Upper lobe of left lung (tissue), 6 donors: ENCODE measurements at regions not wholly inside any gene's neighbourhood (a gene's known extent, or its start where the extent isn't known, plus 50 kb on each side); places are given as distances from the start of the nearest gene placed in this dataset.
A peak's percentile ranks its signal among the peaks of the same experiment; 100 is the strongest.

Source experiments
- ATAC-seq, 2 donors: fragments of 200-7000 bp; cut with Tn5 transposase; one replicate each; pipeline ENCODE4 v1.9.1; 2022; ENCODE audit warnings: mild to moderate bottlenecking in 2 of 2, moderate library complexity in 2 of 2; ENCODE audit not compliant: low FRiP score in 2 of 2
- DNase-seq, 2 donors: peaks; one replicate each; pipeline ENCODE4 v3.0.0-alpha.2; 2019 to 2020
- H3K27ac ChIP-seq, 4 donors: fragments of 200-600 bp; sonication (generic); one replicate each; pipeline ENCODE4 v1.5.1; 2016 to 2019
- H3K27me3 ChIP-seq, 4 donors: fragments of 200-600 bp; sonication (generic); one replicate each; pipeline ENCODE4 v1.5.1; 2017 to 2019
- H3K36me3 ChIP-seq, 4 donors: fragments of 200-600 bp; sonication (generic); one replicate each; pipeline ENCODE4 v1.5.1; 2016 to 2019
- H3K4me1 ChIP-seq, 4 donors: fragments of 200-600 bp; sonication (generic); one replicate each; pipeline ENCODE4 v1.5.1; 2018 to 2019
- H3K4me3 ChIP-seq, 4 donors: fragments of 200-600 bp; sonication (generic); one replicate each; pipeline ENCODE4 v1.5.1; 2017 to 2019; ENCODE audit warnings: mild to moderate bottlenecking in 2 of 4, moderate library complexity in 1 of 4
- H3K9me3 ChIP-seq, 4 donors: fragments of 200-600 bp; sonication (generic); one replicate each; pipeline ENCODE4 v1.5.1; 2018 to 2019
- EP300 ChIP-seq, 4 donors: sonication (generic); formaldehyde crosslinking; IDR thresholded peaks; one replicate each; pipeline ENCODE4 v1.5.1; 2017; ENCODE audit warnings: antibody characterized with exemption in 4 of 4, control low read depth in 2 of 4
- POLR2A ChIP-seq, 4 donors: fragments of 450-650 bp; IDR thresholded peaks; one replicate each; pipeline ENCODE4 v1.5.1; 2016 to 2017; ENCODE audit warnings: antibody characterized with exemption in 4 of 4, mild to moderate bottlenecking in 2 of 4
- POLR2AphosphoS5 ChIP-seq, 2 donors: sonication (generic); formaldehyde crosslinking; IDR thresholded peaks; one replicate each; pipeline ENCODE4 v1.5.1; 2017; ENCODE audit warnings: antibody characterized with exemption in 2 of 2
- WGBS, 2 donors: methylation state at CpG; one replicate each; pipeline ENCODE4 v1.1.5; 2017 to 2018; 5-methylcytosine and 5-hydroxymethylcytosine counted together
- TF ChIP-seq, protein P1 (sequence below), 6 experiments: fragments of 450-650 bp in 4 of 6; fragments of 200-600 bp in 2 of 6; sonication (generic) in 2 of 6; IDR thresholded peaks; one replicate each; pipeline ENCODE4 v1.5.1; 2016 to 2019; ENCODE audit warnings: antibody characterized with exemption in 6 of 6
- donor health status: DM: no; HTN: no; CAD: no; lungs with moderate emphysema.
- donor health status: DM: no; HTN: yes; CAD: no; lungs with severe emphysema.

DNA sequence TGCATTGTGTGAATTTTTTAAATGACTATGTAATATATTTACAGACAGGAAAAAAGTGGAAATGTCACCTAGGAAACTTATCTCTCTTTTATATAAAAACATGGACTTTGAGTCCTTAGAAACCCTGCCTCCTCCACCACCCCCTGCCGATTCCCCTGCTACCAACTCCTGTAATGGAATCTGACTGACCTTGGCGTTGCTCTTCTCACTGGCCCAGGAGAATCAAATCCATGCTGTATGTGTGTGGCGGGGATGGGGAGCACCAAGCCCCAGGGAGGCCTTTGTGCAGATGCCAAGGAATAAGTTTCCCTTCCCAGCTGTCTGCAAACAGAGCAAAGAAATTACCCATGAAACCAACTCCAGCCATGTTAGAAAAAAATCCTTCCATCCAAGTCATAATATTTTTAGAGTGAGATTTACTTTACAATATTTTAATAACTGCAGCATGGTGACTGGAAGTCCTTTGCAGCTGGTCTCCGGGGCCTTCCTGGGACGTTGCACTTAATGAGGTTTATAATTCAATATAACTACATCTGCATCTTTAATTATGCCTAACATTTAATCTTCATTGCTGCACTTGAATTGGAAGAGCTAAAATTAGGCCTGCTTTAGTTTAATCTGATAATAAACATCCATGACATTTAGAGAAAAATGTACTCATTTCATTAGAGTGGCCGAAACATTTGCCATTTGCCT is 111.4 kb upstream of the CACUL1 start:
- WGBS, 2 donors: 55 to 57% methylated on average over 6 of the region's 6 CpGs
- DNase-seq (no peak), ATAC-seq (no peak)
- Histone ChIP-seq H3K4me3 (no peak overlapping the region), H3K4me1 (peaks cover 9 to 12% (median 11%) of the 10 kb centered on the region in 4 donors), H3K27me3 (no peaks in the 10 kb centered on the region), H3K27ac (no peak overlapping the region), H3K36me3 (no peaks in the 10 kb centered on the region), H3K9me3 (no peaks in the 10 kb centered on the region)
- TF ChIP-seq POLR2A (IDR thresholded peaks at IDR 0.05) (no peak), EP300 (IDR thresholded peaks at IDR 0.05) (no peak), POLR2AphosphoS5 (IDR thresholded peaks at IDR 0.05) (no peak)
- TF ChIP-seq, protein P1, sequence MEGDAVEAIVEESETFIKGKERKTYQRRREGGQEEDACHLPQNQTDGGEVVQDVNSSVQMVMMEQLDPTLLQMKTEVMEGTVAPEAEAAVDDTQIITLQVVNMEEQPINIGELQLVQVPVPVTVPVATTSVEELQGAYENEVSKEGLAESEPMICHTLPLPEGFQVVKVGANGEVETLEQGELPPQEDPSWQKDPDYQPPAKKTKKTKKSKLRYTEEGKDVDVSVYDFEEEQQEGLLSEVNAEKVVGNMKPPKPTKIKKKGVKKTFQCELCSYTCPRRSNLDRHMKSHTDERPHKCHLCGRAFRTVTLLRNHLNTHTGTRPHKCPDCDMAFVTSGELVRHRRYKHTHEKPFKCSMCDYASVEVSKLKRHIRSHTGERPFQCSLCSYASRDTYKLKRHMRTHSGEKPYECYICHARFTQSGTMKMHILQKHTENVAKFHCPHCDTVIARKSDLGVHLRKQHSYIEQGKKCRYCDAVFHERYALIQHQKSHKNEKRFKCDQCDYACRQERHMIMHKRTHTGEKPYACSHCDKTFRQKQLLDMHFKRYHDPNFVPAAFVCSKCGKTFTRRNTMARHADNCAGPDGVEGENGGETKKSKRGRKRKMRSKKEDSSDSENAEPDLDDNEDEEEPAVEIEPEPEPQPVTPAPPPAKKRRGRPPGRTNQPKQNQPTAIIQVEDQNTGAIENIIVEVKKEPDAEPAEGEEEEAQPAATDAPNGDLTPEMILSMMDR (IDR thresholded peaks at IDR 0.05): no peak

DNA sequence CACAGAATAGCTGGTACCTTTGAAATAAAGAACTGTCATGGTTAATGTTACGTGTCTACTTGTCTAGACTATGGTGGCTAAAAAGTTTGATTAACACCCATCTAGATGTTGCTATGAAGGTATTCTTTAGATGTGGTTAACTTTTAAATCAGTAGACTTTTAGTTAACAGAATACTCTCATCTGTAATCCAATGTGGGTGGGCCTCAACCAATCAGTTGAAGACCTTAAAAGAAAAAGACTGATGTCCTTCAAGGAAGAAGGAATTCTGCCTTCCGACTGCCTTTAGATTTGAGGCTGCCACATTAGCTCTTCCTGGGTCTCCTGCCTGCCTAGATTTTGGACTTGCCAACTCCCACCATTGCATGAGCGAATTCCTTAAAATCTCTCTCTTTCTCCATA is 113.0 kb upstream of the CACUL1 start:
- peaks cover 12 to 16% (median 14%) of the 10 kb centered on the region in 4 donors for H3K4me1 ChIP-seq
- no peaks in the 10 kb centered on the region for H3K9me3 ChIP-seq
- WGBS, 2 donors: 87 to 95% methylated on average over 3 of the region's 3 CpGs
- H3K4me3 ChIP-seq: no peak overlapping the region
- H3K27ac ChIP-seq: no peak overlapping the region
- H3K36me3 ChIP-seq: no peaks in the 10 kb centered on the region
- ATAC-seq: no peak
- no peak for DNase-seq
- no peak for TF ChIP-seq EP300 (IDR thresholded peaks at IDR 0.05)
- H3K27me3 ChIP-seq: no peaks in the 10 kb centered on the region

DNA sequence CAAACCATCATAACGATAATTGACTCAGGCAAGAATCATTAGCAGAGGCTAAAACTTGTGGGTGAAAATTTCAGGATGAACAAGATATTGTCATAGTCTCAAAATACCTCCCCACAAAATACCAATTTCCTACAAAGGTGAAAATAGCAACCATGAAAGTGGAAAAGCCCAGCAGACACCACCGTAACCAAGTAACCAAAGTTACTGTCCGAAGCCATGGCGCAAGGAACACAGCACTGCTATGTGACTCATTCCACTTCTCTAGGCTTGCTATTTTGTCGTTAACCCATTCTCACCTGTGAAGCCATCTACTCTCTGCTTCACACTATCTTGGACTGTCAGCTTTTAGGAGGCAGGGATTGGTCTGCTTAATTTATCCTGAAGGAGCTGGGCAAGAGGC is 113.8 kb upstream of the CACUL1 start:
- H3K4me3 ChIP-seq: no peak overlapping the region
- H3K27me3 ChIP-seq: no peaks in the 10 kb centered on the region
- no peak for TF ChIP-seq POLR2A (IDR thresholded peaks at IDR 0.05)
- TF ChIP-seq EP300 (IDR thresholded peaks at IDR 0.05): no peak
- TF ChIP-seq, protein P1 (IDR thresholded peaks at IDR 0.05): no peak
- no peak for TF ChIP-seq POLR2AphosphoS5 (IDR thresholded peaks at IDR 0.05)
- 78 to 85% methylated on average over 5 of the region's 5 CpGs for WGBS, 2 donors
- peaks cover 15 to 24% (median 17%) of the 10 kb centered on the region in 4 donors for H3K4me1 ChIP-seq
- H3K27ac ChIP-seq: no peak overlapping the region
- no peaks in the 10 kb centered on the region for H3K9me3 ChIP-seq
- ATAC-seq: no peak
- no peak for DNase-seq
- H3K36me3 ChIP-seq: no peaks in the 10 kb centered on the region

DNA sequence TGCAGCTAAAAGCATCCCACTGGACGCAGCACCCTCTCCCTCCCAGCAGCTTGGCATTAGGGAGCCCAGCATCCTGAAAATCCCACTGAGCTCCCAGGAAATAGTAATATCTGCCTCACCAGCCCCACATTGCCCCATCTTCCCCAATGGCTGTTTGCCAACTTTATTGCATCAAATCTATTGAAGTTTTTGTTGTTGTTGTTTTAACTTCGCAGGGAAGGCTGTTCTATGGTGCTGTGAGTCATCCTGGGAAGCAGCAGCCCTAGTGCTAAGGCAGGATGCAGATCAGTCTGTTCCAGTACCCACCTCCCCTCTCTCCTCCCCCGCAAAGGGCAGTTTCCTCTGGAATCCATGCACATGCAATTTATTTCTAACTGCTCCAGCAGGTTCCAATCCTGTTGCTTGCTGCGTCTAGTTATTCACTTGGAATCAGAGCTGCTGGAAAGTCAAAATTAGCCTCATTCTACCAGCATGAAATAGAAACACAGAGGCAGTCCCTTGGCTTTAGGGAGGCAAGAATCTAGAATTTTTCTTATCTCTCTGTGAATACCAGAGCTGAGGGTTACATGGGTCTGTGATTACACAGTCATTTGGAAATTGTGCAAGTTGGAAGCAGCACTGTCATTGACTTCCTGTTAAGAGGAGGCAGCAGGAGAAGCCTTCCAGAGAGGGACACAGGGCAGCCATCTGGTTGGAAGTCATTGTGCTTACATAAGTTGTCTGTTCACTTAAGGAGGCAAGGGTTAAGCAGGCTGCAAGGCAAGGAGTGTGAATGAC is 115.9 kb upstream of the CACUL1 start:
- H3K27me3 ChIP-seq: no peaks in the 10 kb centered on the region
- no peaks in the 10 kb centered on the region for H3K9me3 ChIP-seq
- peak in 1 of 2 donors; percentile 38 for DNase-seq
- peak; percentile 52 to 79 for ATAC-seq
- H3K4me3 ChIP-seq: no peak overlapping the region
- peak overlapping the region in 3 of 4 donors; percentile 24 to 37 (median 32) for H3K27ac ChIP-seq
- 36 to 43% methylated on average over 4 of the region's 4 CpGs for WGBS, 2 donors
- H3K4me1 ChIP-seq: peaks cover 15 to 26% (median 17%) of the 10 kb centered on the region in 4 donors
- TF ChIP-seq EP300 (IDR thresholded peaks at IDR 0.05): no peak
- TF ChIP-seq POLR2AphosphoS5 (IDR thresholded peaks at IDR 0.05): peak in 1 of 2 donors; percentile 5
- H3K36me3 ChIP-seq: no peaks in the 10 kb centered on the region

DNA sequence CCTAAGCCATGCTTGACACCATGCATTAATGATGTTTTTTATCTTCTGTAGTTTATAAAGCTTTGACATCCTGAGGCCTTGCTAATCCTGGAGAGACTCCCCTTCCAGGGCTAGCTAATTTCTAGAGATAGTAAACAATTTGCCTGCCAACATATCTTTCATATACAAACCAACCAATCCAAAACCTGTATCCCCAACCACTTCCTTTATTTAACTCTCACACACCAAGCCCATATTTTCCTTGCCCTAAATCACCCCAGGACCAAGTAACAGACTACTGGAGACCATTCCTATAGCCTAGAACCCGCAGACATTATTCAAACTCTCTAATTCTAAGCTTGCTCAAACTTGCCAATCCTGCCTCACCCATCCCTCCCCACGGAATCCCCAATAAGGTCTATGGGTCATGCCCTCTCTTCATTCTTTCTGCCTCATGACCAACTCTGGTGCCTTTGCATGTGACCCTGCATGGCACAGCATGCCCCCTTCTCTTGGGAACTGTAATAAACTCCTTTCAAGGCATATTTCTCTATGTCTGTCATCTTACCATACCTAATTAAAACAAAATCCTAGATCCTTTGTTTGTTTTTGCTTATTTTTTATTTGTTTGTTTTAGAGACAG is 116.6 kb upstream of the CACUL1 start:
- no peak for DNase-seq
- Histone ChIP-seq H3K9me3 (no peaks in the 10 kb centered on the region), H3K27ac (peak overlapping the region in 3 of 4 donors; percentile 24 to 37 (median 32)), H3K4me1 (peaks cover 15 to 26% (median 17%) of the 10 kb centered on the region in 4 donors), H3K4me3 (no peak overlapping the region), H3K27me3 (no peaks in the 10 kb centered on the region), H3K36me3 (no peaks in the 10 kb centered on the region)
- no peak for ATAC-seq
- WGBS, 2 donors: 70% methylated on average over 2 of the region's 2 CpGs
- TF ChIP-seq EP300 (IDR thresholded peaks at IDR 0.05) (no peak), POLR2A (IDR thresholded peaks at IDR 0.05) (no peak), POLR2AphosphoS5 (IDR thresholded peaks at IDR 0.05) (no peak)
- TF ChIP-seq, protein P1 (IDR thresholded peaks at IDR 0.05): no peak
